GM12878 (cell line): ENCODE measurements at regions not wholly inside any gene's neighbourhood (a gene's known extent, or its start where the extent isn't known, plus 50 kb on each side); places are given as distances from the start of the nearest gene placed in this dataset.

ENCODE experiments used
- ATAC-seq: fragments of 200-7000 bp; cut with Tn5 transposase; 3 replicates; pipeline ENCODE4 v1.9.1; 2020; ENCODE audit warnings: mild to moderate bottlenecking, moderate library complexity
- BruUV-seq: library from RNA; stranded (reverse); fragments of 400-500 nt; replicated peaks from 2 replicates; lab custom pipeline; 2021; lab: Mats Ljungman, UMichigan
- CTCF ChIA-PET: fragments of 300-600 bp; sonication (Branson Sonifier 250); formaldehyde crosslinking; extraction: SDS; loops from one replicate; lab custom pipeline; 2021; ENCODE audit warnings: inconsistent platforms; lab: Yijun Ruan, JAX
- POLR2A ChIA-PET: fragments of 350-600 bp; formaldehyde crosslinking; extraction: SDS; loops from one replicate; lab custom pipeline; 2021; ENCODE audit warnings: inconsistent platforms; lab: Charles Lee
- RAD21 ChIA-PET: fragments of 300-600 bp; sonication (Branson Sonifier 250); formaldehyde crosslinking; loops from one replicate; lab custom pipeline; 2023; ENCODE audit warnings: antibody characterized with exemption; ENCODE audit not compliant: unreplicated experiment; lab: Charles Lee
- SMC1A ChIA-PET: fragments of 300-600 bp; sonication (Branson Sonifier 250); formaldehyde crosslinking; loops from one replicate; lab custom pipeline; 2023; ENCODE audit not compliant: unreplicated experiment, uncharacterized antibody; lab: Charles Lee
- DNase-seq: peaks from one replicate; pipeline ENCODE4 v3.0.0-alpha.2; 2011; ENCODE audit warnings: low read depth, low spot score
- FAIRE-seq: peaks from 3 replicates; lab custom pipeline; 2011; peaks lifted over from hg19 to GRCh38; lab: Jason Lieb, UNC
- H2AFZ ChIP-seq: 2 replicates; pipeline ENCODE4 v1.6.0; 2011; ENCODE audit warnings: low read depth, low read length, control low read depth; ENCODE audit not compliant: control insufficient read depth
- H3K27ac ChIP-seq: 2 replicates; pipeline ENCODE4 v1.5.1; 2011; ENCODE audit warnings: control low read depth; ENCODE audit not compliant: control insufficient read depth, insufficient read depth
- H3K27me3 ChIP-seq, 2 experiments: replicated peaks in 1 of 2; 2 replicates each; pipeline versions ENCODE4 v1.6.0 to v1.6.1; 2011; ENCODE audit warnings: low read length in 1 of 2; ENCODE audit not compliant: control insufficient read depth in 2 of 2, insufficient read depth in 2 of 2
- H3K36me3 ChIP-seq, 2 experiments: 2 replicates each; pipeline ENCODE4 v1.5.1; 2011; ENCODE audit warnings: low read length in 1 of 2; ENCODE audit not compliant: control insufficient read depth in 2 of 2, insufficient read depth in 2 of 2
- H3K4me1 ChIP-seq: 2 replicates; pipeline ENCODE4 v1.6.1; 2011; ENCODE audit warnings: mild to moderate bottlenecking, low read length, moderate library complexity, mixed read lengths; ENCODE audit not compliant: control insufficient read depth, insufficient read depth
- H3K4me2 ChIP-seq: 2 replicates; pipeline ENCODE4 v1.6.0; 2011; ENCODE audit warnings: control low read depth; ENCODE audit not compliant: control insufficient read depth, insufficient read depth
- H3K4me3 ChIP-seq: fragments of 200-600 bp; sonication (generic); 2 replicates; pipeline ENCODE4 v1.5.1; 2016
- H3K79me2 ChIP-seq: 2 replicates; pipeline ENCODE4 v1.6.0; 2011; ENCODE audit warnings: low read length; ENCODE audit not compliant: control insufficient read depth, insufficient read depth
- H3K9ac ChIP-seq: 2 replicates; pipeline ENCODE4 v1.8.0; 2011; ENCODE audit warnings: low read length, control low read depth, mixed read lengths; ENCODE audit not compliant: control insufficient read depth, insufficient read depth
- H3K9me3 ChIP-seq: replicated peaks from 3 replicates; pipeline ENCODE4 v1.5.1; 2011; ENCODE audit warnings: mild to moderate bottlenecking, low read length; ENCODE audit not compliant: control insufficient read depth, insufficient read depth
- H4K20me1 ChIP-seq: 2 replicates; pipeline ENCODE4 v1.6.0; 2011; ENCODE audit not compliant: control insufficient read depth, insufficient read depth
- ASH2L ChIP-seq: fragments of 300-600, 200-600 bp; sonication (generic); IDR thresholded peaks from 2 replicates; pipeline ENCODE4 v1.6.1; 2017; ENCODE audit warnings: low read depth, mild to moderate bottlenecking, borderline replicate concordance
- ATF7 ChIP-seq: fragments of 450-650 bp; IDR thresholded peaks from 2 replicates; pipeline ENCODE4 v1.6.1; 2016; ENCODE audit warnings: low read depth, mild to moderate bottlenecking
- E2F8 ChIP-seq: fragments of 450-650 bp; IDR thresholded peaks from 2 replicates; pipeline ENCODE4 v1.6.1; 2018; ENCODE audit warnings: mild to moderate bottlenecking, low read depth, moderate library complexity; ENCODE audit not compliant: partially characterized antibody
- GABPA ChIP-seq: IDR thresholded peaks from 2 replicates; pipeline ENCODE4 v1.6.1; 2014; ENCODE audit warnings: antibody characterized with exemption, low read depth, mild to moderate bottlenecking, inconsistent platforms
- PML ChIP-seq: IDR thresholded peaks from 2 replicates; pipeline ENCODE4 v1.6.1; 2012; ENCODE audit warnings: low read length, inconsistent platforms
- YY1 ChIP-seq: IDR thresholded peaks from 2 replicates; pipeline ENCODE4 v1.6.1; 2011; ENCODE audit warnings: low read depth, mild to moderate bottlenecking, low read length
- ZNF217 ChIP-seq: fragments of 450-650 bp; IDR thresholded peaks from 2 replicates; pipeline ENCODE4 v1.6.1; 2017; ENCODE audit warnings: antibody characterized with exemption, mild to moderate bottlenecking
- WGBS: methylation state at CpG from one replicate; pipeline ENCODE4 v1.1.6; 2016; ENCODE audit warnings: low lambda C conversion rate; ENCODE audit not compliant: insufficient replicate concordance, insufficient coverage; ENCODE audit errors: missing lambda C conversion rate; 5-methylcytosine and 5-hydroxymethylcytosine counted together
- in situ Hi-C: fragments of 300-500 bp; cut with MboI; formaldehyde crosslinking; loops from 9 replicates; pipeline ENCODE4 v1.14.3; 2018; ENCODE audit warnings: mixed read lengths
- intact Hi-C: fragments of 100-400 bp; cut with micrococcal nuclease; formaldehyde crosslinking; loops from one replicate; pipeline ENCODE4 v1.14.2; 2022; ENCODE audit not compliant: unreplicated experiment

GRCh38 chr1:229034342-229034741, 236.6 kb upstream of the RAB4A start:
- in situ Hi-C loops (no loop called here), intact Hi-C loops (loop anchor here (10.0 kb wide), 1 partner anchor 190 kb away; no protein-coding TSS in a partner anchor)
- Histone ChIP-seq H3K4me2 (no peak overlapping the region), H3K79me2 (no peaks in the 10 kb centered on the region), H3K27ac (no peak overlapping the region), H3K4me1 (peaks cover 7% of the 10 kb centered on the region)
- CTCF ChIA-PET, result no interaction called here
- SMC1A ChIA-PET, result no interaction called here
- POLR2A ChIA-PET, result no interaction called here
- FAIRE-seq (no peak), DNase-seq (no peak), ATAC-seq (no peak)
- BruUV-seq, result no TSS peak
- TF ChIP-seq ZNF217 (no peak), E2F8 (no peak), GABPA (no peak), YY1 (no peak), PML (no peak), ATF7 (no peak), ASH2L (no peak)
- TF ChIP-seq, all 136 proteins: peak for 0
- RAD21 ChIA-PET, result no interaction called here
- Histone ChIP-seq H3K36me3 (no peaks in the 10 kb centered on the region), H2AFZ (no peak overlapping the region), H3K4me3 (no peak overlapping the region), H3K9me3 (no peaks in the 10 kb centered on the region), H3K9ac (no peak overlapping the region), H3K27me3 (no peaks in the 10 kb centered on the region; a peak in 2 of 4 replicates), H4K20me1 (no peaks in the 10 kb centered on the region)
- whole genome bisulfite sequencing, result 75% methylated on average over 3 of the region's 3 CpGs
